ENCODE measurements at regions not wholly inside any gene's neighbourhood (a gene's known extent, or its start where the extent isn't known, plus 50 kb on each side); places are given as distances from the start of the nearest gene placed in this dataset.
A peak's percentile ranks its signal among the peaks of the same experiment; 100 is the strongest.

- no peak for TF ChIP-seq REST (IDR thresholded peaks at IDR 0.05; ENCODE audit: low read depth)
- TF ChIP-seq POLR2AphosphoS5 (IDR thresholded peaks at IDR 0.05; ENCODE audit: low read depth, low read length): peak; percentile 57
- TF ChIP-seq SRF (IDR thresholded peaks at IDR 0.05; ENCODE audit: low read depth): peak; percentile 56
- TF ChIP-seq CBX3 (IDR thresholded peaks at IDR 0.05; ENCODE audit: low read depth): peak; percentile 85
- peak; percentile 62; the same call in 1 of the 2 replicates for TF ChIP-seq SIN3A (IDR thresholded peaks at IDR 0.05; ENCODE audit: low read depth)
- peak; percentile 57 for TF ChIP-seq CEBPB (IDR thresholded peaks at IDR 0.05; ENCODE audit: low read depth)
- TF ChIP-seq MAX (IDR thresholded peaks at IDR 0.05): peak; percentile 54; the same call in 1 of the 2 replicates
These were observed 326.7 kb upstream of the NOX3 start (continued) for GRCh38 chr6:155782320-155782731.

GRCh38 chr6:155779456-155779855 is 323.8 kb upstream of the NOX3 start:
- intact Hi-C loops (cut with micrococcal nuclease): no loop called here

More at GRCh38 chr6:155779456-155779855, 323.8 kb upstream of the NOX3 start:
- H3K27ac ChIP-seq (ENCODE audit: low read depth, low read length): no peak overlapping the region
- no peak overlapping the region for H3K9ac ChIP-seq (ENCODE audit: low read length)
- no peaks in the 10 kb centered on the region for H3K27me3 ChIP-seq (ENCODE audit: insufficient read depth, low read length)
- H3K36me3 ChIP-seq (ENCODE audit: control insufficient read depth in 1 of 2, insufficient read depth in 2 of 2, low read length in 2 of 2): no peaks in the 10 kb centered on the region
- no peaks in the 10 kb centered on the region for H3K9me3 ChIP-seq (ENCODE audit: control insufficient read depth in 1 of 2, insufficient read depth in 1 of 2, low read depth in 1 of 2, low read length in 2 of 2)
- DNase-seq (ENCODE audit: low read depth, low spot score): no peak
- H3K4me3 ChIP-seq (replicated peaks in 1 of 2; ENCODE audit: low read depth in 1 of 2, low read length in 2 of 2): no peak overlapping the region
- H4K20me1 ChIP-seq (ENCODE audit: insufficient read depth): no peaks in the 10 kb centered on the region
- no peaks in the 10 kb centered on the region for H3K9me2 ChIP-seq (ENCODE audit: insufficient read depth)
- ChIA-PET CTCF (no interaction called here), RAD21 (ENCODE audit: low non-redundant PET in 1 of 2, low total read pairs in 2 of 2, uncharacterized antibody in 2 of 2, unreplicated experiment in 2 of 2) (no interaction called here), POLR2A (no interaction called here)
- TF ChIP-seq YY1 (IDR thresholded peaks at IDR 0.05; ENCODE audit: extremely low read depth, insufficient replicate concordance, low read depth, low read length): no peak
- no peak for TF ChIP-seq POLR2AphosphoS5 (IDR thresholded peaks at IDR 0.05; ENCODE audit: low read depth, low read length)
- TF ChIP-seq ATF3 (IDR thresholded peaks at IDR 0.05): no peak
- TF ChIP-seq CTCF (IDR thresholded peaks at IDR 0.05 in 2 of 3, conservative IDR thresholded peaks at IDR 0.05 in 1 of 3; ENCODE audit: borderline replicate concordance in 1 of 3, insufficient read depth in 1 of 3, low read depth in 2 of 3, low read length in 2 of 3): no peak
- TF ChIP-seq JUND (IDR thresholded peaks at IDR 0.05): no peak
- TF ChIP-seq ELF1 (IDR thresholded peaks at IDR 0.05; ENCODE audit: borderline replicate concordance, low read depth): no peak
- no peak for TF ChIP-seq EZH2 (IDR thresholded peaks at IDR 0.05)
- no peak for TF ChIP-seq TCF7L2 (IDR thresholded peaks at IDR 0.05; ENCODE audit: borderline replicate concordance, extremely low read depth, insufficient read depth, insufficient read length)
- TF ChIP-seq EGR1 (IDR thresholded peaks at IDR 0.05; ENCODE audit: low read depth): no peak
- no peak for TF ChIP-seq CBX3 (IDR thresholded peaks at IDR 0.05; ENCODE audit: low read depth)
- TF ChIP-seq EZH2phosphoT487 (IDR thresholded peaks at IDR 0.05; ENCODE audit: borderline replicate concordance): no peak
- TF ChIP-seq ZNF274 (IDR thresholded peaks at IDR 0.05; ENCODE audit: low read depth, low read length): no peak
- no peak for TF ChIP-seq SP1 (IDR thresholded peaks at IDR 0.05; ENCODE audit: low read depth)
- TF ChIP-seq RAD21 (IDR thresholded peaks at IDR 0.05; ENCODE audit: low read depth): no peak
- ATAC-seq: no peak
- no peak overlapping the region for H2AFZ ChIP-seq (ENCODE audit: low read depth, low read length, poor library complexity, severe bottlenecking)
- peaks cover 29 to 32% of the 10 kb centered on the region in 2 experiments for H3K4me1 ChIP-seq (ENCODE audit: control insufficient read depth in 1 of 2, insufficient read depth in 2 of 2, low read length in 2 of 2)
- no peaks in the 10 kb centered on the region for H3K79me2 ChIP-seq (ENCODE audit: insufficient read depth, low read length)
- no TSS peak for BruUV-seq (replicated peaks)
- no peak overlapping the region for H3K4me2 ChIP-seq (ENCODE audit: low read length)
